ENCODE measurements at regions not wholly inside any gene's neighbourhood (a gene's known extent, or its start where the extent isn't known, plus 50 kb on each side); places are given as distances from the start of the nearest gene placed in this dataset.
"Not testable (repeated sequence)": the region's sequence is repeated elsewhere in the genome, so short reads cannot be mapped to it uniquely, and the experiment has no call there.

DNA sequence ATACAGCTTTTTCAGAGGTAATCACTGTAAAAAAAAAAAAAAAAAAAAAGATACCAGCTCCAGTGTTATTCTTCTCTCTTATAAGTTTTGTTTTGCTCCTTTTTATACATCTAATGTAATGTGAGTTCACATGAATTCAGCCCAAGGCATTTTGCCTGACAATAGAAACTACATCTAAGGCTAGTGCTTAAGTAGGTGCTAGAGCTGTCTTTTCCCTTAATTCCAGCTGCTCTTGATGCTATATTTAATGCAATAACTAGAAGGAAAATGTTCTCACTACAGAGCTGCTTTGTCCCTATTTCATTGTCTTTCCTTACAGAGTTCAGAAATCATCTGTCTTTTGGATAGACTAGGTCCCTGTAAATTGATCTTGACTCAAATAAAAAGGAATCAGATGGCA lies 150.1 kb downstream of the NAA11 start:
- no peak for DNase-seq (ENCODE audit: low spot score)

DNA sequence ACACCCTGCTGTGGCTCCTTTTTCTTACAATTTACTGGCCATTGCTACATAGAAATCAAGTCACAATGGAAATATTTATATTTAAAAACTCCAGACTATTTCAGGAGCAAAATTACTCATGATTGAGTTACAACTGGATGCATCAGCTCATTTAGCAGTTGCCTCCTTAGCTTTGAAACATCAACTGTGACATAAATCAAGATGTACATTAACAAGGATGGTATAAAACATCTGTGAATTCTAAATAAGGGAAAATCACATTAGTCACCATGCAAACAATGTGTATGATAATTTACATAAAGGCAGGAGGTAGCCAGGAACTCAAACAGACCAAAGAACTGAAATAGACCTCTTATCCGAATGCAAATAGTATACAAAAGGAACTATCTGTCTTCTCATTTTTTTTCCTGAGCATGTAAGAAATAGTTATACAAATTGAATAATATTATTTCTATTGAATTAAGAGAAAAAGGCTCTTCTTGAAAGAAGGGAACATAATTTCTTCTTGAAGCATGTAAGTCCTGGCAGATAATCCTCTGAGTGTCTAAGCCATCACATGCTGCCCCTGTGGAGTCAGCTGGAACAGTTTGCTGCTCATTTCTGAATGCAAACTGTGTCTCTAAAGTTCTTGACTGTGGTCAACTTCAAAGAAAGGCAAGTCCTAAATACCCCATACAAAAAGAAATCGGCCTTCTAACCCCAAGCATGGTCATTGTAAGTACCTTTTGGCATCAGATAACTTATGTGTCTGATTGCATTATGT lies 151.2 kb downstream of the NAA11 start:
- DNase-seq (ENCODE audit: low spot score), result no peak

DNA sequence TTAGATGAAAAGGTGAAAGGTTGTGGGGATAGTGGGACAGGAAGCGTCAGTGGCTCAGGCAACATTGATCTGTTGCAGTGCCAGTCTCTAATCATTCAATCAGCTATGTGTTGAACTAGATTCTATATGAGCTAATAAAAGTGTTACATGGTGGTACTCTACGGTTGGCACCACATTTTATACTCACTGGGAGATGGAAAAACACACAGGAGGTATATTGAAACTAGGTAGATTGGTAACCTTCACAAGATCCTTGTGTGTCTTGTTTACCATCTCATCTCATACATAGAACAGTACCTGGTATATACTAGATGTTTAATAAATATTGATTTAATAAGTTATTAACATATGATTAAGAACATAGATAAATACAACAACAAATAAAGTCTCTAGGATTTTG lies 152.7 kb downstream of the NAA11 start:
- DNase-seq (ENCODE audit: low spot score), result no peak

DNA sequence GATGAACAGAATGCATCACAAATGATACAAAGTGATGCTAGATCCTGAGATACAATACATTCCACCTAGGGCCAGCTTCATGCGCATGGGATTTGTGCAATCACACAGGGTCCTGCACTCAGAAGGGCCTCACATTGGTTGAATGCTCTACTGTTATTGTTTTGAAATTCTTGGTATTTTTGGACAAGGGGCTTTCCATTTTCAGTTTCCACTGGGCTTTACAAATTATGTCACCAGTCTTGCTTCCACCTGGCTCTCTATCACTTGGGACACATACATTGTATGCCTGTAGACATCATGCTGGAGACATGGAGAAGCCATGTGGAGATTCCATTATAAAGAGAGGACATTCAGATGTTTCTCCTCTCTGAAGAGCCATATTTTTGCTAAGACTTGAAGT lies 155.8 kb downstream of the NAA11 start:
- DNase-seq (ENCODE audit: low spot score), result no peak

DNA sequence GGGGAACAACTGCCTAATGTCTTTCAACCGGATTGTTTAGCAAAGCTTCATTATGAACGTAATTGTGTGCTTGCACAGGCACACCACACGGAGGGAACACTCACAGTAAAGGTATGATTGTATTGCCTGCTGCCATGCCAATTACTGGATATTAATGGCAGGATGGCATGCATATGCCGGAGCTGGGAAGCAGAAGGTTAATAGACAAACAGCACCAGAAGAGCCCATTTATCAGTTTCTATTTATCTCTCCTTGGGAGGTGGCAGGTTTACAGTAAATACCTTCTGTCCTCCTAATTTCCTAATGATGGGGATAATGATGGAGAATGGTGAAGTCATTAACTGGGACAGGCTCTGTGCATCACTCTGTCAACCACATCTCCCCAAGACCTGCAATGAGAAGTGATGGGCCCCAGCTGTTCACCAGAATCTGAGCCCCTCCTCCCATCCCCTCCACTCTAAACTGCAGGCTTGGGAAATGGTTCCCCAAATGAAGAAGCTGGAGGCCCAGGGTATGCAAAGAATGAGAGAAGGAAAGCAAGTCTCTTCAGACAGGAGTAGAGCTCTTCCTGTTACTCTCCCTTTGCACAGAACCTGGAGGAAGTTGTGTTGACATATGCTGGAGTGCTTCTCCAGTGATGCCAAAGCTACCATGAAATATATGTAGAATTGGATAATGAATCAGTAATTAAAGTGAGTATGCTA lies 160.8 kb downstream of the NAA11 start:
- DNase-seq (ENCODE audit: low spot score), result no peak

DNA sequence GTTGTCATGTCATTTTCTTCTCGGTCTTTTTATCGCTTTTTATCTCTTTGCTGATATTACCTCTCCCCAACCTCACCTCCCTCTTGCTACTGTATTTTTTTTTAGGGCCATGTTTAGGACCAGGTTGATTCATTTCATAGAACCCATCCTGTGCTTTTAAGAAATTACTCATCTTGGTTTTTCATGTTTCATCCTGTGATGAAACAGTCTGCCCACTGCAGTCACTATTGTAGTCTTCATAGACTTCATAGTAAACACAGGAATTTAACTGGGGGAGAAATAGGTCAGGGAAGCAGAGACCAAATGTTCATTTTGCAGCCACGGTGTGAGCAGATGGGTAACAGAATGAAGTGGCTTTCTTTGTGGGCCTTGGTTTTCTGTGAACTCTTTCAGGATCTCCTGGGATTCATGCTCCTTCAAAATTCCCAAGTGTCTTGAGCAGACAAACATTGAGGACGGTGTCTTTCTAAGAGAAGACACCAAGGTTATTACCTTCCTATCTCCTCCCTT lies 161.8 kb downstream of the NAA11 start:
- DNase-seq (ENCODE audit: low spot score), result no peak

DNA sequence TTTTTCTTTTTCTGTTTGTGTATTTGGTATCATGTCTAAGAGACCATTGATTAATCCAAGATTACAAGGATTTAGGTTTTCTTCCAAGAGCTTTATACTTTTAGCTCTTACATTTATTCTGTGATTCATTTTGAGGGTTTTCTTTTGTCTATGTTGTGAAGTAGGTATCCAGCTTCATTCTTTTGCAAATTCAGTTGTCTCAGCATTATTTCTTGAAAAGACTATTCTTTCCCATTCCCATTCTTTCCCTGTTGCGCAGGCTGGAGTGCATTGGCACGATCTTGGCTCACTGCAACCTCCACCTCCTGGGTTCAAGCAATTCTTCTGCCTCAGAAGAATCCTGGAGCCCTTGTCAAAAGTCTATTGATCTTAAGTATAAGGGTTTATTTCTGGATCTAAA lies 164.9 kb downstream of the NAA11 start:
- no peak for DNase-seq (ENCODE audit: low spot score)

DNA sequence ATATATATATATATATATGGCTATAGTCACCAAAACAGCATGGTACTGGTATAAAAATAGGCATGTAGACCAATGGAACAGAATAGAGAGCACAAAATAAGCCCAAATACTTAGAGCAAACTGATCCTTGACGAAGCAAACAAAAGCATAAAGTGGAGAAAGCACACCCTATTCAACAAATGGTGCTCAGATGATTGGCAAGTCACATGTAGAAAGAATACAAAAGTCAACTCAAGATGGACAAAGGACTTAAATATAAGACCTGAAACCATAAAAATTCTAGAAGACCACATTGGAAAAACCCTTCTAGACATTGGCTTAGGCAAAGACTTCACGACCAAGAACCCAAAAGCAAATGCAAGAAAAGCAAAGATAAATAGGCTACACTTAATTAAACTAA lies 167.2 kb downstream of the NAA11 start:
- not testable (repeated sequence) for DNase-seq (ENCODE audit: low spot score)

DNA sequence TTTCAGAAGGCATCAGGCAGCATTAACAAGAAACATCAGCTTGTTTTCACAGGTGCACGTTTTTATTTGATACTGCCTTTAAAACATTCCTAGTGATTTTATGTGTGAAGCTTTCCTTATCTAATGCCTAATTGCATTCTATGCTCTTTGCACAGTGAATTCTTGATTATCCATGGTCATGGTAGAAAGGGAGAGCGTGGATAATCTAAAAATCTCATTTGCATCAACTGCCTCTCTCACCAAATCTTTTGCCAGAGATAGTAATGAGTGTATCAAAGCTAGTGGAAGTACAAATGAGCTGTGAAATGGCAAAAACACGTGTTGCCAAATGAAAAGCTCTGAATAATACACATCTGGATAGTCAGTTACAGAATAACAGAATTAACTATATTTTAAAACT lies 170.5 kb downstream of the NAA11 start:
- DNase-seq (ENCODE audit: low spot score), result no peak

DNA sequence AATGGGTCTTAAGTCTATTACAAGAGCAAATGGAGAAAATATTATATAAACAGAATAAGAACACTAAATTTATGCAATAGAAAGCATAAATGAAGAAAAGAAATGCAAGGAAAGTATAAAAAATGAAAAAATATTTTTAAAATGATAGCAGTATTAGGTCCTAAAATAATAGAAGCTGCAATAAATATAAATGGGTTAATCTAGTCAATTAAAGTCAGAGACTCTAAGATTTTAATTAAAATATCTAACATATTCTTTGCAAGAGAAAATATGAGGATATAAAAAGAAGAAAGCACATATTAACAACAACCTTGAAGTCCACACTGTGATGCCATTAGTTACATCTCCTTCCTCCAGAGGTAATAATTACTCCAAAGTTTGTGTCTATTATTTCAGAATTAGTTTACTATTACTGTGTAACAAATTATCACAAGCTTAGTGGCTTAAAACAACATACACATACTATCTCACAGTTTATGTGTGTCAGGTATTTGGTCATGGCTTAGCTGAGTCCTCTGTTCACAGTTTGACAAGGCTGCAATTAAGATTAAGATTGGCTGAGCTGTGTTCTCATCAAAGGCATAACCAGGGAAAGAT lies 174.9 kb downstream of the NAA11 start:
- no peak for DNase-seq (ENCODE audit: low spot score)

DNA sequence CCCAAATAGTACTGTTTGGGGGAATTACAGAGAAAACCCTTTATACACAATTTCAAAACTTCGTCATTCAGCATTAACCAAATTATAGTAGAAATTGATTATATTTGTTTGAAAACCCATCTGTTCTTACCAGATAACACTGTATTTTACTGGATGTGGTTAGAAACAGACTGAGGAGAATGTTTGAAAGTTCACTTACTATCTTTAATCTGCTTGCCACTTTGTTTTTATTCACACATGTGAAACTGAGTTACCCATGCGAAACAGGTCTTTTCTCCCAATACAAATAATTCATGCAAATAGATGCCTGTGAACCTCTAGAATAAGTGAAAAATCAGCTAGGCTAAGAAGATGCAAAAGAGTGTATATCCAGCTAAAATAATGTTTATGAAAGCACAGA lies 177.5 kb downstream of the NAA11 start:
- DNase-seq (ENCODE audit: low spot score), result no peak

DNA sequence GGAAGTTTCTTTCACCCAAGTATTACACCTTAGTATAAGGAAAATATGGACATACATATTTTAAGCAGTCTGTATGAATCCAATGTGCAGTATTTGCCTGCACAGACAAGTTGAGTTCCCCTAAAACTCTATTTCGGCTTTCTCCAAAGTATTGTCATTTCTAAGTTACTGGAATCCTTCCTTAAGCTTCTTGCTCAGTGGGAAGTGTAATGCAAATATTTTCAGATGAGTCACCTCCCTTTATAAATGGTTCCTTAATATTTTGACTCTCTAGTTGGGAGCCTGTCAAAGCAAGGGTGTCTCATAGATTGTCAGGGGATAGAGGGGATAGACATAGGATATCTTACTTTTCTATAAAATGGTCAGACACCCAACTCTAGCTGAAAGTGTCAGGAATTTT lies 178.6 kb downstream of the NAA11 start:
- no peak for DNase-seq (ENCODE audit: low spot score)

DNA sequence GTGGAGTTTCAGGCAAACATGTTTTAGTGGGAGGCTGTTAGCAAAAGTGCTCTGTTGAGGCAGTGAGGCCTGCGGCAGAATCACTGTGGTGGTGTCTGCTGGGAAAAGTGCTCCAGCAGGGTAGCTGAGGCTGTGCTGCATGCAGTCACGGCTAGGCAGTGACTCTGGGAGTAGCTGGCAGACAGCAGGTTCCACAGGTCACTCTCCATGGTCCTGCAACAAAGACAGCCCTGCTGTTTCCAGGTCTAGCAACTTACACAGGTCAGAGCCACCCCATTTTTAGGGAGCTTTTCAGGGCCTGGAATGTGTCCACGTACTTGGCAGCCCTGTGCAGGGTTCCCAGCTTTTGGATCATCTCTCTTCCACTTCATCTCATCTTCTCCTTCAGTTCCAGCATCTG lies 184.3 kb downstream of the NAA11 start:
- DNase-seq (ENCODE audit: low spot score), result no peak

DNA sequence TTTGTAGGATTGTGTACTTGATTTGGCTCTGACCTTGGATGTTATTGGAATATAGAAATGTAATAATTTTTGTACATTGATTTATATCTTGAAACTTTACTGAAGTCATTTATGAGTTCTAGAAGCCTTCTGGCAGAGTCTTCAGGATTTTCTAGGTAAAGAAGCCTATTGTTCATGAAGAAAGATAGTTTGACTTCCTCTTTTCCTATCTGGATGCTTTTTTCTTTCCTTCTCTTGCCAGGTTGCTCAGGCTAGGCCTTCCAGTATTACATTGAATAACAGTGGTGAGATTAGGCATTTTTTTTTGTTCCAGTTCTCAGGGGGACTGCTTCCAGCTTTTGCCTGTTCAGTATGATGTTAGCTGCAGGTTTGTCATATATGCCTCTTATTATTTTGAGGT lies 191.1 kb downstream of the NAA11 start:
- no peak for DNase-seq (ENCODE audit: low spot score)

DNA sequence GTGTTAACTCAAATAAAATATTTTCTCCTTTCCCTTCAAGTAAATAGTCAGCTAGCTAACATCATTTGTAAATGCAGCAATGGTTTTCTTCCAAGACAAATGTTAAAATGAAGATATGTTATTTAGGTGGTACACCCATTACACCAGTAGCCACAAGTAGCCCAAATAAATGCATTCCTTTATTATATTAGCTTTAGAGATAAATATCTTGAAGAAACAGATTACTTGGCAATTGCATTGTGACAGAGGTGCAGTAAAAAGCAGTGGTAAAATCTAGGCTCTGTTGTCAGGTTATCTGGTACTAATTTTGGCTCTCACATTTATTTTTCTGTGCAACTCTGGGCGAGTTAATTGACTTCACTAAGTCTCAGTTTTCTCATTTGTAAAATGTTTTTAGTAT lies 193.0 kb downstream of the NAA11 start:
- DNase-seq (ENCODE audit: low spot score), result no peak

DNA sequence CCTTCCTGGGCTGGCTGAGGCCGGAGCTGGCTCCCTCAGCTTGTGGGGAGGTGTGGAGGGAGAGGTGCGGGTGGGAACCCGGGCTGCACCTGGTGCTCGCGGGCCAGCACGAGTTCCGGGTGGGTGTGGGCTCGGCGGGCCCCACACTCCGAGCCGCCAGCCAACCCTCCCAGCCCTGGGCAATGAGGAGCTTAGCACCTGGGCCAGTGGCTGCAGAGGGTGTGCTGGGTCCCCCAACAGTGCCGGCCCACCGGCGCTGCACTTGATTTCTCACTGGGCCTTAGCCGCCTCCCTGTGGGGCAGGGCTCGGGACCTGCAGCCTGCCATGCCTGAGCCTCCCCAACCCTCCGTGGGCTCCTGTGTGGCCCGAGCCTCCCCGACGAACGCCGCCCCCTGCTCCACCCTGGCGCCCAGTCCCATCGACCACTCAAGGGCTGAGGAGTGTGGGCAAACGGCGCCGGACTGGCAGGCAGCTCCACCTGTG lies 182.7 kb upstream of the PAQR3 start:
- DNase-seq (ENCODE audit: low spot score), result no peak

DNA sequence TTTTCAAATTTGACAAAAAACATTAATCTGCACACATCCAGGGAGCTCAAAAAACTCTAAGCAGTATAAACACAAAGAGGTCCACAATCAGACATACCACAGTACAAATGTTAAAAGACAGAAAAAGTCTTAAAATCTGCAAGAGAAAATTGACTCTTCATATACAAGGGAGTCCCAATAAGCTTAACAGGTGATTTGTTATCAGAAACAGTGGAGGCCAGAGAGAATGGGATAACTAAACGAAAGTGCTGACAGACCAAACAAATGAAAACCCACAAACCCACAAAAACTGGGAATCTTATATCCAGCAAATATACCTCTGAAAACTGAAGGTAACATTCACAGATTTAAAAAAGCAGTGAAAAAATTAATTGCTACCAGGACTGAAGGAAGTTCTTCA lies 182.0 kb upstream of the PAQR3 start:
- DNase-seq (ENCODE audit: low spot score), result no peak

DNA sequence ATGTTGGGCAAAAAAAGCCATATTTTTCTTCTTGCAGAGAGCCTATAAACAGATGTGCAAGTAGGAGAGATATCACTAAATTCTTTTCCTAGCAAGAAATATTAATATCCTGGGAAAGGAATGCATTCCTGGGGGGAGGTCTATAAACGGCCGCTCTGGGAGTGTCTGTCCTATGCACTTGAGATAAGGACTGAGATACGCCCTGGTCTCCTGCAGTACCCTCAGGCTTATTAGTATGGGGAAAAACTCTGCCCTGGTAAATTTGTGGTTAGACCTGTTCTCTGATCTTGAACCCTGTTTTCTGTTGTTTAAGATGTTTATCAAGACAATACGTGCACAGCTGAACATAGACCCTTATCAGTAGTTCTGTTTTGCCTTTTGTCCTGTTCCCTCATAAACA lies 177.8 kb upstream of the PAQR3 start:
- DNase-seq (ENCODE audit: low spot score), result not testable (repeated sequence)

DNA sequence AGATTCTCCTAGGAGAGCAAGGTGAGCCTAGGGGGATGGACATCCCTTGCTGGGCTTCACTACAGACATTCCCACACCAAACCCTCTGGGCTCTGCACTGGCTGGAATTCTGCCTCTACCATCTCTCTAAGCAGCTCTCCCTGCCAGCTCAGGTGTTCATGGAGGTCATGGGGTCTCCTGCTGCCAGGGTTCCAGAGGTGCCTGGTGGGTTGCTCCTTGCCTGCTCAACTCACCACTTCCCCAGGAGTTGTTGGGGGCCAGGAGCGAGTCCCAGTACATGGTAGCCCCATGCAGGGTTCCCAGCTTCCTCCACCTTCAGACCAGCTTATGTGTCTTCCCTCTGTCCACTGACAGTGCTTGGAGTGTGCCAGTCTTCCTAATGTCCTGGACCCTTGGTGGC lies 167.8 kb upstream of the PAQR3 start:
- DNase-seq (ENCODE audit: low spot score), result no peak

DNA sequence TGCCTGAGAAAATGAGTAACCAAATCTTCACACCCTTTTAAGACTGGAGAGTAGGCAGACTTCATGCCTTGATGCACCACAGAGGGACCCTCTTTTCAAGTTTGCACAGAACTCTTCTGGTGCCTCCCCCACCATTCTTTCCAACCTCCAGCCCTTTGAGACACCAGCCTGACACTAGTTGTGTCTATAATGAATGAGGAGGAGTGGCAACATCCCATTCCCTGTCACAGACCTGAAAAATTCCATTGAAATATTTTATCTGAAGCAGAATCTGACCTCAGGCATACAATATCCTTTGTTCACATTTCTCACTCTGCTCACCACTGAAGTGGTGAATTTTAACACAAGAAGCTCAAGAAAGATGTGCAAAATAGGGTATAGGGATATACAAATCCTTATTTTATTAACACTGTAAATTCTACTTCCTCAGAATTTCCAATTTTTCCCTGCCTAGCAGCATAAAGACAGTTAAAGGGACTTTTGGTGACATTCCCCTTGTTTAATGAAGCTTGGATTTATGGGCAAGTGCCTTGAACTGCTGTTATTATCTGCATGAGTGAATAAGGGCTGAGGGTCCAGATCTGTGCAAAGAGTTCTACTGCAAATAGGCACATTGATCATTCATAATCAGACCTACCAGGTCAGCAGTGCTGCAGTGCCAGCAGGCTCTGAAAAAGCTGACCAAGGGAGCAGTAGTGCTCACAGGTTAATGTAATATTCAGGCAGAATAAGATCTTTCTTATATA lies 149.9 kb upstream of the PAQR3 start:
- DNase-seq (ENCODE audit: low spot score), result no peak

DNA sequence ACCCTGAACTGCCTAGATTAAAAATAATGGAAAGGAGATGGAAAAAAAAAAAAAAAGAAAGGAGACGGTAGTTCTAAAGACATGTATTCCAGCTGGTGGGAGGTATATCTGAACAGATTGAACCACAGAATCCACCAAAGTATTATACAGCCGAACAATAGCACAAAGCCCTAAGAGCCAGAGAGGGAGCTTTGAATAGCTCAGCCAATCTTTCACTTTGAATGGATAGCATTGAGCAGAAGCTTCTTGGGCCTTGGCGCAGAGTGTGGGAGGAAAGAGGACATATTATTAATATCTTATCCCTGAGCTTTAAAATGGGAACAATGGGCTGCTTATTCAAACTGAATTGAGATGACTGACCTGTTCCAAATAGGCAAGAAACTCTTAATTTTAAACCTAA lies 147.8 kb upstream of the PAQR3 start:
- no peak for DNase-seq (ENCODE audit: low spot score)

DNA sequence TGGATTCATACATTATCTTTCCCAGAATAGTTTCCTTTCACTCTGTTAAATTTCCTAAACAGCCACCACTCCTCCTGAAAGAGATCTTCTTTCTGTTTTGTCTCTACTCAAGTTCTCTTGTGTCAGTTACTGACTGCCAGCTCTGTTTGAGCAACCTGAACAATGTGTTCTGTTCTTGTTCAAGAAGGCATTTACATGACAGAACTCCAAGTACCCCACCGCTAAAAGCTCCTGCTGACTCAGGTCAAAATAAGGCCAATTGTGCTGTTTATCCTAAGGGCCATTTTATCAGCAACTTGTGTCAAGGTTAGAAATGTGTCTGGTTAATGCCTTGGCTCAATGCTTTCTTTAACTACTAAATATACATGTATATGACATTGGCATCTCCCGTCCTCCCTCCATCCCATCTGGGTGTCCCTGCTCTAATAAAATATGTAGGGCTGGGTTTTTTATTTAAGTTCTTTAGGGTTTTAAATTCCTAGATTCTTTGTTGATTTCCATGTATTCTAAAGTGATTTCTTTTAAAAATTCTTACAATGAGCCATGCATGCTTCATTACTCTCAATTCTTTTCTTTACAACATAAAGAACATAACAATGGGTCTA lies 144.3 kb upstream of the PAQR3 start:
- peak; percentile 11 for DNase-seq (ENCODE audit: low spot score)

All from Ammon's horn (tissue), 1 donor.